ENCODE measurements at regions not wholly inside any gene's neighbourhood (a gene's known extent, or its start where the extent isn't known, plus 50 kb on each side); places are given as distances from the start of the nearest gene placed in this dataset.

- no peak for TF ChIP-seq CTCF (IDR thresholded peaks at IDR 0.05)
- TF ChIP-seq POLR2A (IDR thresholded peaks at IDR 0.05): no peak
These were observed 195.6 kb upstream of the AUTS2 start for GRCh38 chr7:69402696-69403095.
